BLaER1 treated with 17β-estradiol and CSF1 and Interleukin-3, amounts not matched to agents 10 nM and 100 nM (cell line): ENCODE measurements at regions not wholly inside any gene's neighbourhood (a gene's known extent, or its start where the extent isn't known, plus 50 kb on each side); places are given as distances from the start of the nearest gene placed in this dataset.
A peak's percentile ranks its signal among the peaks of the same experiment; 100 is the strongest.
"Not testable (repeated sequence)": the region's sequence is repeated elsewhere in the genome, so short reads cannot be mapped to it uniquely, and the experiment has no call there.

Source experiments
- H3K27ac ChIP-seq, 11 experiments: shearing (Covaris generic); formaldehyde crosslinking; 2 replicates each; pipeline ENCODE4 v1.8.1; 2022
- H3K27me3 ChIP-seq, 11 experiments: shearing (Covaris generic); formaldehyde crosslinking; 2 replicates each; pipeline ENCODE4 v1.8.1; 2022
- H3K36me3 ChIP-seq, 11 experiments: shearing (Covaris generic); formaldehyde crosslinking; 2 replicates each; pipeline ENCODE4 v1.8.1; 2022
- H3K4me1 ChIP-seq, 10 experiments: shearing (Covaris generic); formaldehyde crosslinking; 2 replicates each; pipeline ENCODE4 v1.8.1; 2022
- H3K4me2 ChIP-seq, 11 experiments: shearing (Covaris generic); formaldehyde crosslinking; 2 replicates each; pipeline ENCODE4 v1.8.1; 2022
- H3K4me3 ChIP-seq, 10 experiments: shearing (Covaris generic); formaldehyde crosslinking; 2 replicates each; pipeline ENCODE4 v1.8.1; 2022
- H3K9ac ChIP-seq, 11 experiments: shearing (Covaris generic); formaldehyde crosslinking; 2 replicates each; pipeline ENCODE4 v1.8.1; 2022
- H3K9me3 ChIP-seq, 11 experiments: shearing (Covaris generic); formaldehyde crosslinking; replicated peaks in 1 of 11; 2 replicates each; pipeline ENCODE4 v1.8.1; 2022
- H4K20me1 ChIP-seq, 11 experiments: shearing (Covaris generic); formaldehyde crosslinking; 2 replicates each; pipeline ENCODE4 v1.8.1; 2022
- Cebpa-rat ChIP-seq, 11 experiments: shearing (Covaris generic); IDR thresholded peaks; 2 replicates each; pipeline ENCODE4 v1.8.1; 2022

DNA sequence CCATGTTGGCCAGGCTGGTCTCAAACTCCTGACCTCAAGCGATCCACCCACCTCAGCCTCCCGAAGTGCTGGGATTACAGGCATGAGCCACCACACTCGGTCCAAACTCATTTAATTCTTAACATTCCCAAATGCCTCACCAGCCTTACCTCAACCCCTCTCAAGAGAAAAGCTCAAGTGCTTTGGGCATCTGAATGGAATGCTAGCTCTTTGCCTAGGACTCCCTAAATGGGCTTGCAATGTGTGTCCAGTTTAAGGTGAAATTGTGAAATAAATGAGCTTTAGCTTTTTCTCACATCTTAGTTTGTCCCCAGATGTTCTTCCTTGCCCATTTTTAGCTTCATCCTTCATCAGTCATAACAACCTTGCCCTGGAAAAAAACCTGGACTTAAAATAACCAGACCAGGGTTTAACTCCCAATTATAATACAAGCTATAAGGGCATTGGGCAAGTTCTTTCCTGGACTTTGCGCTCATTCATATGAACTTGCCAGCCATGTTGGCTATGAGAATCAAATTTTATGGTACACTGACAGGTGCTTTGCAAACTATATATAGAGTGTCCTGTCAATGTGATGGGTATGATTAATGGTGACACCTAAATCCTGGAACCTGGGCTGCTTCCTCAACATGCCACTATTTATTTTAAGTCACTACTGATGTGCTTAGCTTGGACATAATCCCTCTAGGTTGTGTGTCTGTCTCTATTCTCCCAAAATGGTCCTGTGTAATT lies 95.1 kb upstream of the SERPINE2 start:
- H3K27me3 ChIP-seq, result no peaks in the 10 kb centered on the region
- no peak overlapping the region for H3K9ac ChIP-seq
- H3K4me2 ChIP-seq, result no peak overlapping the region
- peaks cover 0 to 3% (median 1%) of the 10 kb centered on the region in 10 experiments; a peak in 6 of 20 replicates for H3K4me1 ChIP-seq
- H3K36me3 ChIP-seq, result no peaks in the 10 kb centered on the region
- no peaks in the 10 kb centered on the region for H4K20me1 ChIP-seq
- no peak overlapping the region for H3K4me3 ChIP-seq
- no peak for TF ChIP-seq Cebpa-rat (IDR thresholded peaks at IDR 0.05)
- H3K27ac ChIP-seq, result no peak overlapping the region
- no peaks in the 10 kb centered on the region for H3K9me3 ChIP-seq

DNA sequence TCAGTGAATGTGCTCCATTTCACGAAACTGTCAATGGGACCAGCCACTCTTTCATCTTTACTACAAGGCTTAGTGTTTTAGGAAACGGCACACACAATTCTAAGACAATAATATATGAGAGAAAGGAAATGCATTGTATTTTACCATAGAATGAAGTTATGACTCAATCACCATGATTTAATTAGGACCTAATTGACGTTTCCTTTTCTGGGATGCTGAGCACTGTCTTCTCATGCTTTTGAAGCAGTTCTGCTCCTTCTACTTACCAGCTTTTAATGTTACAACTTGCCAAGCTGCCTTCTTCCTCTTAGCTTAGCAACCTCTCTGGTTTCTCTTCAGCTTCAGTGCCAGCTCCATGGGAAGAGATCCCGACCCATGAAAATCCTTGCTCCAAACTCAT lies 94.3 kb upstream of the SERPINE2 start:
- no peak for TF ChIP-seq Cebpa-rat (IDR thresholded peaks at IDR 0.05)

DNA sequence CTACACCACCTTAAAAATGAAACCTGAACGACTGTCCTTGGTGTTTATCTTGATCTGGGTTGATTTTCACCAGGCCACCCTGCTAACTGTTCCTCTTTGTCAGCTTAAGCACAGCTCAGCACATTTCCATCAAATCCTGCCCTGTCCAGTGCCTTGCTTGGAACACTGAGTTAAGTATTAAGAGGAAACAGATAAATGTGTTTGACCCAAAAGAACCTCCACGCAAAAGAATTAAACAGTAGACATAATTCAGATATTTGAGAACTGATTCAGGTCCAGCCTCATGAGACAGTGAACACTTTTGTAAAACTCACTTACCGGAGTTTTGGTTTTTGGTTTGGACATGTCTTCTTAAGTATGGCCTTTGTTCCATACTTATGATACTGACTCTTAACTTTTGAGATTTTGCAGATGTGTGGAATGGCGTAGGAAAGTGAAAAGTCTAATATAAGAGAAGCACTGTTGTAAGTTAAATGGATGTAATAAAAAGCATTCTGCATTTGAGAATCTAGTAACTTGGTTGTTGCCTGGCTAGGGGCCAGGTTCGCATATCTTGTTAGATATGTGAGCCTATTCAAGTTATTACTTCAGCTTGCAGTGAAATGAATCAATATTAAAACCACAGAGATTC lies 88.9 kb upstream of the SERPINE2 start:
- Histone ChIP-seq H3K36me3 (no peaks in the 10 kb centered on the region), H4K20me1 (no peaks in the 10 kb centered on the region), H3K9ac (no peak overlapping the region), H3K27ac (no peak overlapping the region), H3K9me3 (peaks cover 16 to 36% (median 21%) of the 10 kb centered on the region in 11 experiments), H3K4me3 (no peak overlapping the region), H3K27me3 (no peaks in the 10 kb centered on the region), H3K4me1 (peaks cover 0 to 10% (median 8%) of the 10 kb centered on the region in 10 experiments; a peak in 10 of 20 replicates), H3K4me2 (no peak overlapping the region)
- TF ChIP-seq Cebpa-rat (IDR thresholded peaks at IDR 0.05), result no peak

More for the DNA sequence above, 94.3 kb upstream of the SERPINE2 start:
- Histone ChIP-seq H4K20me1 (no peaks in the 10 kb centered on the region), H3K4me2 (no peak overlapping the region), H3K4me3 (no peak overlapping the region), H3K36me3 (no peaks in the 10 kb centered on the region), H3K4me1 (peaks cover 0 to 10% (median 8%) of the 10 kb centered on the region in 10 experiments; a peak in 10 of 20 replicates), H3K9ac (no peak overlapping the region), H3K27ac (no peak overlapping the region), H3K9me3 (no peaks in the 10 kb centered on the region), H3K27me3 (no peaks in the 10 kb centered on the region)

DNA sequence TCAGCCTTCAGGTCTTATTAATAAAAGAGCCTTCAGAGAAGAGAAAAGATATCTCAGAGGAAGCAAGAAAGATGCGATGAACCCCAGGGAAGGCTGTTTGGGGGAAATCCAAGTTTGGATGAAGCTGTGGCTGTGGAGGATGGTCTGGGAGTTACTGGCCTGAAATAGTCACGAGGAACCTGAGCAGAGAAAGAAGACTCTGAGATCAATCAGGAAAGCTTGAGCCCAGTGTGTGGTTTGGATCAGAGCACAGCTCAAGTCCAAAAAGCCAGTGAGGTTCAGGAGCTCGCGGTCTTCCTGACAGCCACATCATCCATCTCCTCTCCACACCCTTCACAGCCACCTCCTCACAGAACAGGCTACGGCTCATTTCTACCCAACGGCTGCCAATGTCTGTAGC lies 87.4 kb upstream of the SERPINE2 start:
- Histone ChIP-seq H3K27ac (no peak overlapping the region), H3K9ac (no peak overlapping the region), H3K4me3 (no peak overlapping the region), H3K4me2 (no peak overlapping the region), H3K9me3 (peaks cover 16 to 36% (median 22%) of the 10 kb centered on the region in 11 experiments), H4K20me1 (no peaks in the 10 kb centered on the region), H3K27me3 (no peaks in the 10 kb centered on the region), H3K36me3 (no peaks in the 10 kb centered on the region), H3K4me1 (peaks cover 0 to 17% (median 9%) of the 10 kb centered on the region in 10 experiments; a peak in 11 of 20 replicates)
- TF ChIP-seq Cebpa-rat (IDR thresholded peaks at IDR 0.05), result no peak

DNA sequence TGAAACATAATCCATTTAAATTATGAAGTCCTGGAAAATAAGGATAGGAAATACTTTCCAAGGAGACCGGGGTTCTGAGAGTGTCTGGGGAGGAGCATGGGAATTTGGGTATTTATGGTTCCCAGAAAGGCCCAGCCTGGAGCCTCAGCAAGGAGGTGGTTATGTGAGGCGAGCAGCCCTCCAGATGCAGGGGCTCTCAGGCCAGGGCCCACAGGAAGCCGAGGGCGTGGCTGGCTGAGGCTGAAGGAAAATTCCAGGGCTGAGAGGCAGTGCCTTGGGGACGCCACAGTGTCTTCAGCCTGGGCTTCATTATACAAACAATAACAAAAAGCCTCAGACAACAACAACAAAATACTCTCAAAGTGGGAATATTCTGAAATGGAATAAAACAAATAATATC lies 86.9 kb upstream of the SERPINE2 start:
- Histone ChIP-seq H3K27me3 (no peaks in the 10 kb centered on the region), H3K4me2 (no peak overlapping the region), H3K9me3 (peaks cover 16 to 36% (median 24%) of the 10 kb centered on the region in 11 experiments), H3K4me3 (no peak overlapping the region), H3K4me1 (peaks cover 0 to 17% (median 9%) of the 10 kb centered on the region in 10 experiments; a peak in 11 of 20 replicates), H3K27ac (no peak overlapping the region), H3K9ac (no peak overlapping the region), H3K36me3 (no peaks in the 10 kb centered on the region), H4K20me1 (no peaks in the 10 kb centered on the region)
- TF ChIP-seq Cebpa-rat (IDR thresholded peaks at IDR 0.05), result no peak

DNA sequence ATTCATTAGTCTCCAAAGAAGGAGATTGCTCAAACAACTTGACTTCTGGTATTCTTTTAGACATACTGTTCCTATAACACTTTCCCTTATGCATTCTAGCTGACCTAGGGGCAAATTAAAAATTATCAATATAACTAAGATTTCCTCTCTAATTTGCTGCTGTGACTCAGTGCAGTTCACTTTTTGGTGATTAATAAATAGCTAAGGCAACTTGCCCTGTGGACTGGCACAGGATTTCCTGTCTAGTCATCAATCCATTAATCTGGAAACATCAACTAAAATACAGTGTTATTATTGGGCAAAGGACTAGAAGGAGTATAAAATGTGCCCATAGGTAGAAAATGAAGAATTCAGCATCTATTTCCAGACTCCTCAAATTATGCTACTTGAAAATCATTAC lies 83.5 kb upstream of the SERPINE2 start:
- H3K36me3 ChIP-seq, result no peaks in the 10 kb centered on the region
- H3K4me1 ChIP-seq, result peaks cover 0 to 8% (median 0%) of the 10 kb centered on the region in 10 experiments; a peak in 7 of 20 replicates
- H3K4me3 ChIP-seq, result no peak overlapping the region
- H3K27ac ChIP-seq, result no peak overlapping the region
- no peak overlapping the region for H3K9ac ChIP-seq
- TF ChIP-seq Cebpa-rat (IDR thresholded peaks at IDR 0.05), result no peak
- peak overlapping the region in 6 of 11 experiments; percentile 0 to 24 (median 18); a peak in 5 of 22 replicates for H3K4me2 ChIP-seq
- H3K27me3 ChIP-seq, result no peaks in the 10 kb centered on the region
- H4K20me1 ChIP-seq, result no peaks in the 10 kb centered on the region
- peaks cover 32 to 62% (median 42%) of the 10 kb centered on the region in 11 experiments for H3K9me3 ChIP-seq

DNA sequence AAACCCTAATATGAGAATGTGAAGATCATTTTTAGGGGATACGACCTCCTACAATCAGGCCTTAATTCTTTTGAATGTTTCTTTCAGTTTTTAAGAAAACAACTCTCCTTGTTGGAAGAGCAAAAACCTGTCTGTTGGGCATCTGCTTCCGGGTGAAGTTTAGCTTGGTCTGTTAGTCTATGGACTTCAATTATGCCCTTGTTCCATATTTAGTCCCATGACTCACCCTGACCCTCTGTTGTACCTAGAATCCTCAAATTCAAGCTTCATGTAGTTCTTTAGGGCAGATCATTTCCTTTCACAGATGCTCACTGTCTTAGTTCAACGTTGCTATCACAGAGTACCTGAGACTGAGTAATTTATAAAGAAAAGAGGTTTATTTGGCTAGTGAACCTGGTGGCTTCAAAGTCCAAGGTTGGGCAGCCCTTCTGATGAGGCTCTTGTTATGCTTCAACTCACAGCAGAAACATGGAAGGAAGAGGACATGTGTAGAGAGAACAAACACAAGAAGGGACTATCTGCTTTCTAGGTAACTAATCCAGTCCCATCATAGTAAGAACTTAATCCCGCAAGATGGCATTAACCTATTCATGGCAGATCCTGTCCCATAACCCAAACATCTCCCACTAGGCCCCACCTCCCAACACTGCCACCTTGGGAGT lies 82.5 kb upstream of the SERPINE2 start:
- TF ChIP-seq Cebpa-rat (IDR thresholded peaks at IDR 0.05), result no peak
- Histone ChIP-seq H3K27ac (no peak overlapping the region), H3K9ac (no peak overlapping the region), H3K36me3 (no peaks in the 10 kb centered on the region), H3K4me1 (peaks cover 0 to 8% (median 0%) of the 10 kb centered on the region in 10 experiments; a peak in 7 of 20 replicates), H4K20me1 (no peaks in the 10 kb centered on the region), H3K4me2 (no peak overlapping the region), H3K4me3 (no peak overlapping the region), H3K27me3 (no peaks in the 10 kb centered on the region), H3K9me3 (peaks cover 32 to 60% (median 42%) of the 10 kb centered on the region in 11 experiments)

DNA sequence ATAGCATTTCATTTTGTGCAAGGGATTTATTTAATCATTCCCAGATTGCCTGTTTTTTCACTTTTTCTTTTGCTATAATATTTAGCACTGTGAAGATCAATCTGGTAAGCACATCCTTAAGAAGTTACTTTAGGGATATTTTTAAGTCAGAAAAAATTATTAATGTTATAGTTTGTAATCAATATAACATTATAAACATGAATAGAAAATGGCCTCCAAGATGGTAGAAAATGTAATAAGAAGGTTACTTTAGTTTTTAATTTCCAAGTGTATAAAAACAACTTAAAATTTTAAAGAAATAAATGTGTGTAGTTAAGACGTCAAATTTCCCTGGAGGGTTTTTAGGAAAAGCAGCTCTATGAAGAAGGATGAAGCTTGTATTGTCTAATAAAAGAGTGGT lies 81.9 kb upstream of the SERPINE2 start:
- H3K36me3 ChIP-seq, result no peaks in the 10 kb centered on the region
- H3K9me3 ChIP-seq, result peaks cover 30 to 55% (median 39%) of the 10 kb centered on the region in 11 experiments
- no peaks in the 10 kb centered on the region for H3K27me3 ChIP-seq
- H3K4me2 ChIP-seq, result no peak overlapping the region
- H3K4me3 ChIP-seq, result no peak overlapping the region
- no peak overlapping the region for H3K27ac ChIP-seq
- H4K20me1 ChIP-seq, result no peaks in the 10 kb centered on the region
- no peak for TF ChIP-seq Cebpa-rat (IDR thresholded peaks at IDR 0.05)
- peaks cover 0 to 8% (median 0%) of the 10 kb centered on the region in 10 experiments; a peak in 7 of 20 replicates for H3K4me1 ChIP-seq
- no peak overlapping the region for H3K9ac ChIP-seq

DNA sequence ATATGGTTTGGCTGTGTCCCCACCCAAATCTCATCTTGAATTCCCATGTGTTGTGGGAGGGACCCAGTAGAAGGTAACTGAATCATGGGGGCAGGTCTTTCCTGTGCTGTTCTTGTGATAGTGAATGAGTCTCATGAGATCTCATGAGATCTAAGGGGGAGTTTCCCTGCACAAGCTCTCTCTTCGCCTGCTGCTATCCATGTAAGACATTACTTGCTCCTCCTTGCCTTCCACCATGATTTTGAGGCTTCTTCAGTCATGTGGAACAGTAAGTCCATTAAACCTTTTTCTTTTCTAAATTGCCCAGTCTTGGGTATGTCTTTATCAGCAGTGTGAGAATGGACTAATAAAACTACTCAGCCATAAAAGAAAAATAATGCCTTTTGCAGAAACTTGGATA lies 80.8 kb upstream of the SERPINE2 start:
- H3K9ac ChIP-seq, H3K27me3 ChIP-seq, H3K36me3 ChIP-seq, H3K4me1 ChIP-seq, H3K4me3 ChIP-seq, H3K27ac ChIP-seq, H3K4me2 ChIP-seq, H4K20me1 ChIP-seq: not testable (repeated sequence)
- peaks cover 18 to 43% (median 30%) of the 10 kb centered on the region in 11 experiments for H3K9me3 ChIP-seq
